ENCODE measurements at regions not wholly inside any gene's neighbourhood (a gene's known extent, or its start where the extent isn't known, plus 50 kb on each side); places are given as distances from the start of the nearest gene placed in this dataset.

- FAIRE-seq (no peak), DNase-seq (ENCODE audit: insufficient read length) (no peak)
- TF ChIP-seq POLR2AphosphoS5 (IDR thresholded peaks at IDR 0.05; ENCODE audit: low read depth, low read length) (no peak), POLR2A (IDR thresholded peaks at IDR 0.05; ENCODE audit: low read depth, low read length) (no peak), TAF1 (IDR thresholded peaks at IDR 0.05; ENCODE audit: borderline replicate concordance, low read depth, low read length) (no peak)
Observed at GRCh38 chr20:50259705-50260478, 69.3 kb downstream of the CEBPB start.

GRCh38 chr20:50260479-50261221, 70.0 kb downstream of the CEBPB start:
- DNase-seq (ENCODE audit: insufficient read length): no peak
- FAIRE-seq: no peak
- TF ChIP-seq POLR2A (IDR thresholded peaks at IDR 0.05; ENCODE audit: low read depth, low read length) (no peak), POLR2AphosphoS5 (IDR thresholded peaks at IDR 0.05; ENCODE audit: low read depth, low read length) (no peak), TAF1 (IDR thresholded peaks at IDR 0.05; ENCODE audit: borderline replicate concordance, low read depth, low read length) (no peak)

GRCh38 chr20:50261471-50262212, 71.0 kb downstream of the CEBPB start:
- FAIRE-seq (no peak), DNase-seq (ENCODE audit: insufficient read length) (no peak)
- TF ChIP-seq POLR2A (IDR thresholded peaks at IDR 0.05; ENCODE audit: low read depth, low read length) (no peak), POLR2AphosphoS5 (IDR thresholded peaks at IDR 0.05; ENCODE audit: low read depth, low read length) (no peak), TAF1 (IDR thresholded peaks at IDR 0.05; ENCODE audit: borderline replicate concordance, low read depth, low read length) (no peak)

GRCh38 chr20:50263831-50264230, 73.2 kb downstream of the CEBPB start:
- TF ChIP-seq POLR2AphosphoS5 (IDR thresholded peaks at IDR 0.05; ENCODE audit: low read depth, low read length): no peak
- TF ChIP-seq POLR2A (IDR thresholded peaks at IDR 0.05; ENCODE audit: low read depth, low read length): no peak
- no peak for TF ChIP-seq TAF1 (IDR thresholded peaks at IDR 0.05; ENCODE audit: borderline replicate concordance, low read depth, low read length)
- DNase-seq (ENCODE audit: insufficient read length): no peak
- no peak for FAIRE-seq

DNA sequence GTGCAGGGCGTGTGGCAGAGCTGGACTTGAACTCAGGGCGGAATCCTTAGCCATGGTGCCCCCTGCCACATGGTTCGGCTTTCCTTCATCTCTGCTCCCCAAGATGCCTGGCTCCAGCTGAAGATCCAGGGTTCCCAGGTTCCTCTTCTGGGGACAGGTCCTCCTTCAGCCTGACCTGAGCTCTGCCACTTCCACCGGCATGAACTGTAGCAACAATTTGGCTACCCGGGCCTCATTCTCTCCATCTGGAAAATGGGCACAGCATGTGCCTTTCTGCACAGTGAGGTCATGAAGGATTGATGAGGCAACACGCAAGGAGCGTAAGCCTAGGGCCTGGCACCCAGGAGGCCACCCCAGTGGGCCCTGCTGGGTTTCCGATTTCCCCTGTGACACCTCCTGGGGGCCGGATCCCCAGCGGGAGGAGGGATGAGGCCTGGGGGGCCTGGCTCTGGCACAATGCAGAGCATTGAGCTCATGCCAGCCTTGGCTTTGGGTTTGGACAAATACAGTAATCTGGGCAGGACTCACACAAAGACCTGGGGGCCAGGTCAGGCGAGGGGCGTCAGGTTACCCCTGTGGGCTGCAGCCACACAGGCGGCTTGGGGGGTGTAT, 74.0 kb downstream of the CEBPB start:
- FAIRE-seq (no peak), DNase-seq (ENCODE audit: insufficient read length) (no peak)
- TF ChIP-seq TAF1 (IDR thresholded peaks at IDR 0.05; ENCODE audit: borderline replicate concordance, low read depth, low read length): no peak
- no peak for TF ChIP-seq POLR2AphosphoS5 (IDR thresholded peaks at IDR 0.05; ENCODE audit: low read depth, low read length)
- TF ChIP-seq POLR2A (IDR thresholded peaks at IDR 0.05; ENCODE audit: low read depth, low read length): no peak

DNA sequence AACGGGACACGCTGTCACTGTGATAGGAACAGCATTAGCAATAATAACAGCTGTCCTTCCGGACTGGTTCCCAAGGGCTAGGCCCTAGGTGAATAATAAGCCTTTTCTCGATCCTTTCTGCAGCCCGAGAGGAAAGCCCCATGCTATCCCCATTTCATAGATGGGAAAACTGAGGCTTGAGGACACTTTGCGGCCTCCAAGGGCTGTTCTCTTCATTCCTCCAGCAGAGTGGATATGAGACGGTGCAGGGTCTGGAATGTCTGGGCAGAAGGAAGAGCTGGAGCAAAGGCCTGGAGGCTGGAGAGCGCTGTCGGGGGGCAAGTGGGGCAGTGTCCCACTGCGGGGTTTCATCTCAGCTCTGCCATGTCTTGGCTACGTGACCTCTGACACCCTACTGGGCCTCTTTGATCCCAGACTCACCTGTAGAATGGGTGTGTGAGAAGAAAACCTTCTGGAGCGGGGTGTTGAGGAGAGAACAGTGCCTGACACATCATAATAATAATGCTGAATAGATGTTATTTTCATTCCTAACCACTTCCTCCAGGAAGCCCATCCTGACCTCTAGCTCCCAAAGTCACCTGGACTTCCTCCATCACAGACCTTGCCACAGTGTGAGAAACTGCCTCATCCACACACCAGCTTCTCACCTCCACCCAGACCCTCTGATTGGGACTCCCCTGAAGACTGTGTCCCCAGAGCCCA, 74.8 kb downstream of the CEBPB start:
- DNase-seq (ENCODE audit: insufficient read length) (no peak), FAIRE-seq (no peak)
- TF ChIP-seq TAF1 (IDR thresholded peaks at IDR 0.05; ENCODE audit: borderline replicate concordance, low read depth, low read length): no peak
- TF ChIP-seq POLR2AphosphoS5 (IDR thresholded peaks at IDR 0.05; ENCODE audit: low read depth, low read length): no peak
- no peak for TF ChIP-seq POLR2A (IDR thresholded peaks at IDR 0.05; ENCODE audit: low read depth, low read length)

DNA sequence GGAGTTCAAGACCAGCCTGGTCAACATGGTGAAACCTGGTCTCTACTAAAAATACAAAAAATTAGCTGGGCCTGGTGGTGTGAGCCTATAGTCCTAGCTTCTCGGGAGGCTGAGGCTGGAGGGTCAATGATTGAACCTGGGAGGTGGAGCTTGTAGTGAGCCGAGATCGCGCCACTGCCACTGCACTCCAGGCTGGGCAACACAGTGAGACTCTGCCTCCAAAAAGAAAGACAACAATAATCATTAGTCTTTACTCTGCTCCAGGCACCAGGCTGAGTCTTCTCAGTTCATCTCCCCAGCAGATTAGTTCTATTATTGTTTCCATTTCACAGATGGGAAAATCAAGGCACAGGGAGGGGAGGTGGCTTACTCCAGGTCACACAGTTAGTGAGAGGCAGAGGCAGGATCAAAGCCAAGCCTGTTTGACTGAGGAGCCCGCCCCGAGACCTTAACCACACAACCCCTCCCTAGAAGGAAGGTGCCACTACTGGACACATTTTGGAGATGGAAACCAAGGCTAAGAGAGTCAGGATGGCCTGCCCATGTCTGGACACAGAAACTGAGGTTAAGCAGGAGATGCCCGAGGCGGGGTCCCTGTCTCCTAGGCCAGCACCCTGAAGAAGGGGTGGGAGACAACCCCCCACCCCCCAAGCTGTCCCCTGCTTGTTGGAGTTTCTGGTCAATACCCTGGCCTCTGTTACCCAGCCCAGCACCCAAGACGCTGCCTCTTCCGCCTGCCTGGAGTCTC, 75.8 kb downstream of the CEBPB start:
- FAIRE-seq: no peak
- TF ChIP-seq POLR2AphosphoS5 (IDR thresholded peaks at IDR 0.05; ENCODE audit: low read depth, low read length) (no peak), TAF1 (IDR thresholded peaks at IDR 0.05; ENCODE audit: borderline replicate concordance, low read depth, low read length) (no peak), POLR2A (IDR thresholded peaks at IDR 0.05; ENCODE audit: low read depth, low read length) (no peak)
- no peak for DNase-seq (ENCODE audit: insufficient read length)

GRCh38 chr20:50267041-50267865, 76.6 kb downstream of the CEBPB start:
- FAIRE-seq: no peak

DNA sequence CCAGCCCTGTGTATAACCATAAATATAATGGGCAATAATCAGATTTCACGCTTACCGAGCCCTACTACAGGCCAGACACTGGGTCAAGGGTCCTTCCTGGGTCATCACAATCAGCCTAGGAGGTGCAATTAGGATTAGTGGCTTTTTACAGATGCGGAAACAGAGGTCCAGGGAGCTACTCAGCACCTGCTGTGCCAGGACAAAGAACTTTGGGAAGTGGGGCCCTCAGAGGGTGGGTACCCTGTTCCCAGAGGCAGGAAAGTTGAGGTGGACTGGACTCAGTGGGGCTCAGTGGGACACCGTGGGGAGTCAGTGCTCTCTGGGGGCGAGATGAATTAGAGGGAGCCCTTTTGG, 77.2 kb downstream of the CEBPB start:
- TF ChIP-seq POLR2A (IDR thresholded peaks at IDR 0.05; ENCODE audit: low read depth, low read length) (no peak), POLR2AphosphoS5 (IDR thresholded peaks at IDR 0.05; ENCODE audit: low read depth, low read length) (no peak), TAF1 (IDR thresholded peaks at IDR 0.05; ENCODE audit: borderline replicate concordance, low read depth, low read length) (no peak)
- FAIRE-seq (no peak), DNase-seq (ENCODE audit: insufficient read length) (no peak)

More at GRCh38 chr20:50267041-50267865, 76.6 kb downstream of the CEBPB start:
- TF ChIP-seq POLR2AphosphoS5 (IDR thresholded peaks at IDR 0.05; ENCODE audit: low read depth, low read length): no peak
- TF ChIP-seq TAF1 (IDR thresholded peaks at IDR 0.05; ENCODE audit: borderline replicate concordance, low read depth, low read length): no peak
- no peak for TF ChIP-seq POLR2A (IDR thresholded peaks at IDR 0.05; ENCODE audit: low read depth, low read length)
- DNase-seq (ENCODE audit: insufficient read length): no peak

All from GM12892 (cell line).